Breast epithelium (tissue), 3 donors: ENCODE measurements at regions not wholly inside any gene's neighbourhood (a gene's known extent, or its start where the extent isn't known, plus 50 kb on each side); places are given as distances from the start of the nearest gene placed in this dataset.

Experiments used
- CTCF ChIP-seq, 3 donors: fragments of 450-650 bp; IDR thresholded peaks; one replicate each; pipeline ENCODE4 v1.5.1; 2016 to 2017; ENCODE audit warnings: antibody characterized with exemption in 3 of 3, mild to moderate bottlenecking in 3 of 3, moderate library complexity in 3 of 3
- POLR2AphosphoS5 ChIP-seq, 3 donors: sonication (generic); formaldehyde crosslinking; IDR thresholded peaks; one replicate each; pipeline ENCODE4 v1.6.1; 2017; ENCODE audit warnings: antibody characterized with exemption in 3 of 3

- TF ChIP-seq CTCF (IDR thresholded peaks at IDR 0.05) (no peak), POLR2AphosphoS5 (IDR thresholded peaks at IDR 0.05) (no peak)
Measured at GRCh38 chr12:105832021-105832420, 306.7 kb downstream of the NUAK1 start.
